ENCODE measurements at regions not wholly inside any gene's neighbourhood (a gene's known extent, or its start where the extent isn't known, plus 50 kb on each side); places are given as distances from the start of the nearest gene placed in this dataset.

- CTCF ChIA-PET = no interaction called here
- no peaks in the 10 kb centered on the region; the same call in 2 of the 3 replicates for H3K9me3 ChIP-seq (replicated peaks; ENCODE audit: control insufficient read depth, insufficient read depth, low read length)
- no peak overlapping the region for H3K27ac ChIP-seq (ENCODE audit: control insufficient read depth, insufficient read depth)
- SMC1A ChIA-PET (ENCODE audit: uncharacterized antibody, unreplicated experiment) = interaction anchor here (0.7 to 1.4 kb wide), 2 partner anchors 13 to 28 kb away, joined by 3 read pairs; no protein-coding TSS in a partner anchor
- no peak overlapping the region for H2AFZ ChIP-seq (ENCODE audit: control insufficient read depth, low read depth, low read length)
- FAIRE-seq = no peak
- H4K20me1 ChIP-seq (ENCODE audit: control insufficient read depth, insufficient read depth) = no peaks in the 10 kb centered on the region
- no peak for TF ChIP-seq RUNX3 (IDR thresholded peaks at IDR 0.05; ENCODE audit: low read length)
- no peak for TF ChIP-seq REST (IDR thresholded peaks at IDR 0.05; ENCODE audit: low read depth, low read length)
- TF ChIP-seq ZNF274 (IDR thresholded peaks at IDR 0.05; ENCODE audit: insufficient read depth, insufficient read length) = no peak
- no peak for TF ChIP-seq HDAC6 (IDR thresholded peaks at IDR 0.05; ENCODE audit: unreplicated experiment)
- no peak for TF ChIP-seq KLF5 (IDR thresholded peaks at IDR 0.05; ENCODE audit: partially characterized antibody)
- no peak for TF ChIP-seq GATAD2B (conservative IDR thresholded peaks at IDR 0.05; ENCODE audit: low read depth)
- no peak for TF ChIP-seq ASH2L (IDR thresholded peaks at IDR 0.05; ENCODE audit: borderline replicate concordance, low read depth)
- TF ChIP-seq NFIC (IDR thresholded peaks at IDR 0.05; ENCODE audit: low read depth, low read length) = no peak
- no peak for TF ChIP-seq RAD51 (IDR thresholded peaks at IDR 0.05)
- no peak for TF ChIP-seq ZNF687 (IDR thresholded peaks at IDR 0.05)
- no peak for TF ChIP-seq STAT3 (IDR thresholded peaks at IDR 0.05; ENCODE audit: low read depth, low read length)
- TF ChIP-seq ZSCAN29 (IDR thresholded peaks at IDR 0.05) = no peak
- TF ChIP-seq BHLHE40 (IDR thresholded peaks at IDR 0.05; ENCODE audit: borderline replicate concordance in 1 of 2, low read depth in 2 of 2, low read length in 1 of 2) = no peak
- TF ChIP-seq ZBTB33 (IDR thresholded peaks at IDR 0.05) = no peak
- H3K79me2 ChIP-seq (ENCODE audit: control insufficient read depth, insufficient read depth, low read length) = no peaks in the 10 kb centered on the region
- no peak overlapping the region for H3K9ac ChIP-seq (ENCODE audit: control insufficient read depth, insufficient read depth, low read length)
- POLR2A ChIA-PET = no interaction called here
- 100% methylated on average over 1 of the region's 1 CpG for WGBS (ENCODE audit: insufficient coverage, insufficient replicate concordance, low lambda C conversion rate, missing lambda C conversion rate)
- no peak overlapping the region for H3K4me3 ChIP-seq
- H3K27me3 ChIP-seq (replicated peaks in 1 of 2; ENCODE audit: control insufficient read depth in 2 of 2, insufficient read depth in 2 of 2, low read length in 1 of 2) = no peaks in the 10 kb centered on the region
- no peak for DNase-seq (ENCODE audit: low read depth, low spot score)
- in situ Hi-C loops (cut with MboI) (no loop called here), intact Hi-C loops (cut with micrococcal nuclease; ENCODE audit: unreplicated experiment) (no loop called here)
- no peaks in the 10 kb centered on the region for H3K4me1 ChIP-seq (ENCODE audit: control insufficient read depth, insufficient read depth, low read length)
- no peak for ATAC-seq
- RAD21 ChIA-PET (ENCODE audit: unreplicated experiment) = no interaction called here
- H3K4me2 ChIP-seq (ENCODE audit: control insufficient read depth, insufficient read depth) = no peak overlapping the region
- no peaks in the 10 kb centered on the region for H3K36me3 ChIP-seq (ENCODE audit: control insufficient read depth in 2 of 2, insufficient read depth in 2 of 2, low read length in 1 of 2)
- BruUV-seq (replicated peaks) = no TSS peak
These were observed 104.7 kb upstream of the PKDCC start for GRCh38 chr2:41943159-41943558.

Measured in GM12878 (cell line).